Omental fat pad (tissue), 3 donors: ENCODE measurements at regions not wholly inside any gene's neighbourhood (a gene's known extent, or its start where the extent isn't known, plus 50 kb on each side); places are given as distances from the start of the nearest gene placed in this dataset.

ENCODE experiments used
- ATAC-seq: fragments of 150-250 bp; one replicate; pipeline ENCODE4 v1.9.1; 2016; ENCODE audit warnings: mild to moderate bottlenecking, moderate library complexity; ENCODE audit not compliant: low FRiP score
- DNase-seq: peaks from one replicate; pipeline ENCODE4 v3.0.0-alpha.2; 2019; ENCODE audit warnings: low spot score
- CTCF ChIP-seq, 3 donors: fragments of 450-650 bp; IDR thresholded peaks; one replicate each; pipeline ENCODE4 v1.5.1; 2016 to 2017; ENCODE audit warnings: antibody characterized with exemption in 3 of 3, mild to moderate bottlenecking in 3 of 3, moderate library complexity in 2 of 3

GRCh38 chr5:40378396-40379177 lies 301.1 kb upstream of the PTGER4 start:
- no peak for TF ChIP-seq CTCF (IDR thresholded peaks at IDR 0.05)
- ATAC-seq: no peak
- no peak for DNase-seq

- DNase-seq (no peak), ATAC-seq (no peak)
Measured at GRCh38 chr5:40376566-40376965, 303.1 kb upstream of the PTGER4 start.

GRCh38 chr5:40374853-40375252 lies 304.9 kb upstream of the PTGER4 start:
- TF ChIP-seq CTCF (IDR thresholded peaks at IDR 0.05): no peak
- no peak for ATAC-seq
- DNase-seq: no peak

More at GRCh38 chr5:40376566-40376965, 303.1 kb upstream of the PTGER4 start:
- TF ChIP-seq CTCF (IDR thresholded peaks at IDR 0.05): no peak

GRCh38 chr5:40368200-40368599 lies 311.5 kb upstream of the PTGER4 start:
- TF ChIP-seq CTCF (IDR thresholded peaks at IDR 0.05): no peak
- DNase-seq: no peak
- no peak for ATAC-seq

GRCh38 chr5:40367255-40367654 lies 312.5 kb upstream of the PTGER4 start:
- no peak for TF ChIP-seq CTCF (IDR thresholded peaks at IDR 0.05)
- ATAC-seq (no peak), DNase-seq (no peak)

- TF ChIP-seq CTCF (IDR thresholded peaks at IDR 0.05): no peak
- ATAC-seq (no peak), DNase-seq (no peak)
Measured at GRCh38 chr5:40365342-40366330, 314.1 kb upstream of the PTGER4 start.
